GM20431 (cell line): ENCODE measurements at regions not wholly inside any gene's neighbourhood (a gene's known extent, or its start where the extent isn't known, plus 50 kb on each side); places are given as distances from the start of the nearest gene placed in this dataset.
"Not testable (repeated sequence)": the region's sequence is repeated elsewhere in the genome, so short reads cannot be mapped to it uniquely, and the experiment has no call there.

Experiments
- in situ Hi-C: fragments of 300-500 bp; cut with MseI, MboI; formaldehyde crosslinking; loops from one replicate; pipeline ENCODE4 v1.15.0; 2020; ENCODE audit warnings: low sequenced_read_pairs; ENCODE audit not compliant: unreplicated experiment

DNA sequence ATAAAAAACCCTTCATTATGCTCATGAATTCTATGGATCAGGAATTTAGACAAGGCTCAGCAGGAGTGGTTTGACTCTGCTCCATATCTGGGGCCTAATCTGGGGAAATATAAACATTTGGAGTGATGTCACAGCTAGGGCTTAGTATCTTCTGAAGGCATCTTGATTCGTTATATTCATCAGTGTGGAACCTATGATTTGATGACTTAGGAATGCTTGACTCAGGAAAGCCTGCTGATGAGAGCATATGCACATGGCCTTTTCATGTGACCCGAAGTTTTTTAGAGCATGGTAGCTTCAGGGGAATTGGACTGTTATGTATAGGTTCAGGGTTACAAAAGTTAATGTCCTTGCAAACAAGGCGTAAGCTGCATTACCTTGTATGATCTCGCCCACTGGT, 184.9 kb upstream of the LRRC3B start:
- in situ Hi-C loops: no loop called here

GRCh38 chr3:26438325-26438940, 184.1 kb upstream of the LRRC3B start:
- in situ Hi-C loops: no loop called here

- in situ Hi-C loops: no loop called here
These were observed 183.3 kb upstream of the LRRC3B start for GRCh38 chr3:26438981-26439884.

DNA sequence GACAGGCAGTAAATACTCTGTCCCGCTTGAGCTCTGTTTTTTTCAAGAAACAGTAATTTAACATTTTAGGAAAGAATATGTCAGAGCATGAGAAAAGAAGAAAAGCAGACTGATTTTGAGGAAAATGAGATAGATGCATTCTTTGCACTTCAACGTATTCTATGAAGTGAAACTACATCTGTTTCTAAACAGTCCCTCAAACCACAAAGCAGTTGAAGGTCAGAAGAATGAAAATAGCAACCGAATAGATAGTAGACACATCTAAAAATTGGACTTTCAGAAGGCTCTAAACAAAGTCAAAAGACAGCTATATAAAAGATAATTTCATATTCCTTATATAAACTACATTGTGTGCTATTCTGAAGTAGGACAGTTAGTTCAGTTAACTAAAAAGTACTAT, 172.6 kb upstream of the LRRC3B start:
- in situ Hi-C loops: no loop called here

- in situ Hi-C loops: no loop called here
These were observed 170.2 kb upstream of the LRRC3B start for GRCh38 chr3:26452363-26452762.

- in situ Hi-C loops: no loop called here
These were observed 161.6 kb upstream of the LRRC3B start for GRCh38 chr3:26460985-26461384.

- in situ Hi-C loops: no loop called here
These were observed 150.2 kb upstream of the LRRC3B start for GRCh38 chr3:26472345-26472744.

GRCh38 chr3:26474706-26475105, 147.9 kb upstream of the LRRC3B start:
- in situ Hi-C loops: no loop called here

- in situ Hi-C loops: no loop called here
These were observed 142.2 kb upstream of the LRRC3B start for GRCh38 chr3:26480377-26480776.

- in situ Hi-C loops: no loop called here
These were observed 138.4 kb upstream of the LRRC3B start for GRCh38 chr3:26484140-26484539.

GRCh38 chr3:26498271-26498670, 124.3 kb upstream of the LRRC3B start:
- in situ Hi-C loops: no loop called here

GRCh38 chr3:26505399-26505798, 117.2 kb upstream of the LRRC3B start:
- in situ Hi-C loops: no loop called here

GRCh38 chr3:26514445-26515029, 108.0 kb upstream of the LRRC3B start:
- in situ Hi-C loops: not testable (repeated sequence)

GRCh38 chr3:26515351-26515750, 107.2 kb upstream of the LRRC3B start:
- in situ Hi-C loops: no loop called here

DNA sequence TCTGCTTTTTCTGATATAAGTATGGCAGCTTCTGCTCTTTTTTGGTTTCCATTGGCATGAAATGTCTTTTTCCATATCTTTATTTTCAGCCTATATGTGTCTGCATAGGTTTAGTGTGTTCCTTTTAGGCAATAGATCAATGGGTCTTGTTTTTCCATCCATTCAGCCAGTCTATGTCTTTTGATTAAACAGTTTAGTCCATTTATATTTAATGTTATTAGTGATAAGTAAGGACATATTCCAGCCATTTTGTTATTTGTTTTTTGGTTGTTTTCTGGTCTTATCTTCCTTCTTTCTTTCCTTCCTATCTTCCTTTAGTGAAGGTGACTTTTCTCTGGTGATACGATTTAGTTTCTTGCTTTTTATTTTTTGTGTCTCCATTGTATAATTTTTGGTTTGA, 101.3 kb upstream of the LRRC3B start:
- in situ Hi-C loops: no loop called here

DNA sequence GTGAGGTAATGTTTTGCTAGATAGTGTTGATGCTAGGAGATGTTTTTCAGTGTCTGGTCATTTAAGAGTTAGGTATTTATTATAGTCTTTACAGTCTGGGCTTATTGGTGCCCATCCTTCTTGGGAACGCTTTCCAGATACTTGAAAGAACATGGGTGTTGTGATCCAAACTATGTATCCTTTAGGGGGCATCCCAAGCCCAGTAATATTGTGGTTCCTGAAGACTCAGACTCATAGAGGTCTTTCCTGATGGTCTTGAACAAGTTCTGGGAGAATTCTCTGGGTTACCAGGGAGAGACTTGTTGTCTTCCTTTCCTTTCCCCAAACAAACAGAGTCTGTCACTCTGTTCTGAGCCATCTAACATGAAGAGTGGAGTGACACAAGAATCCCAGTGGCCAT, 99.7 kb upstream of the LRRC3B start:
- in situ Hi-C loops: no loop called here

- in situ Hi-C loops: no loop called here
These were observed 97.6 kb upstream of the LRRC3B start for GRCh38 chr3:26525013-26525412.

- in situ Hi-C loops: no loop called here
These were observed 87.4 kb upstream of the LRRC3B start for GRCh38 chr3:26535151-26535550.

DNA sequence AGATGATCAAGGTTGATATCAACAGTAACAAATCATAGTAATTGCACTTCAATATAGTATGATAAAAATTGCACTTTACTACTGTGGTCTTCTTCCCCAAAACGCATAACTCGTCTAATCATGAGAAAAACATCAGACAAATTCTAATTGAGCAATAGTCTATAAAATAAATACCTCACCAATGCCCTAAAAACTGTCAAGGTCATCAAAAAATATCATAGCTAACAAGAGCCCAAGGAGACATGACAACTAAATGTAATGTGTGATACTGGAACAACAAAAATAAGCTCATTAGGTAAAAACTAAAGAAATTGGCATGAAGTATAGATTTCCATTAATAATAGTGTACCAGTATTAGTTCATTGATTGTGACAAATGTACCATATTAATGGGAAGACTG, 85.6 kb upstream of the LRRC3B start:
- in situ Hi-C loops: no loop called here

DNA sequence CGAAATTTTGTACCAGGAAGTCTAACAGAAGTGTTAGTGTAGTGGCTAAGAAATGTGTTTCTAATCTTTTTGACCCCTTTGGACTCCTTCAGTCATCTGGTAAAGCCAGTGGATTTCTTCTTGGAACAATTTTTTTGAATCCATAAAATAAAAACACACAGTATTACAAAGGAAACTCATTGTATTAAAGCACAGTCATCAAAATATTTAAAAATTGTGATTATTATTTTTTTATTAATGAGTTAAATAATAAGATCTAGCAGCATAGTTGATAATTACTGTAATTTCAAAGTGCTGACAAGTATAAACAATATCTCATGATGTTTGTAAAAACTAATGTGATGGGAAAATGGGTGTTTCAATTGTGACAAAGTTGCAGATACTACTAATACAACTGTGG, 72.2 kb upstream of the LRRC3B start:
- in situ Hi-C loops: no loop called here

DNA sequence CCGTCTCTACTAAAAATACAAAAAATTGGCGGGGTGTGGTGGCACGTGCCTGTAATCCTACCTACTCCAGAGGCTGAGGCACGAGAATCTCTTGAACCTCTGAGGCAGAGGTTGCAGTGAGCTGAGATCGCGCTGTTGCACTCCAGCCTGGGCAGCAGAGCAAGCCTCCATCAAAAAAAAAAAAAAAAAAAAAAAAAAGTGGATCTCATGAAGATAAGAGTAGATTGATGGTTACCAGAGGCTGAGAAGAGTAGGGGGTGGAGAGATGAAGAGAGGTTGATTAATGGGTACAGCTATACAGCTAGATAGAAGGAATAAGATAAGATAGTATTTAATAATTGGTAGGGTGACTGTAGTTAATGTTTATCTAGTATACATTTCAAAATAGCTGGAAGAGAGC, 65.9 kb upstream of the LRRC3B start:
- in situ Hi-C loops: no loop called here
